Psoas muscle (tissue), 7 donors: ENCODE measurements at regions not wholly inside any gene's neighbourhood (a gene's known extent, or its start where the extent isn't known, plus 50 kb on each side); places are given as distances from the start of the nearest gene placed in this dataset.

Source experiments
- ATAC-seq, 4 donors: fragments of 200-7000 bp; cut with Tn5 transposase; one replicate each; pipeline ENCODE4 v1.9.1; 2020; ENCODE audit warnings: moderate library complexity in 3 of 4, mild to moderate bottlenecking in 2 of 4
- DNase-seq, 2 donors: peaks; one replicate each; pipeline ENCODE4 v3.0.0-alpha.2; 2020
- H3K27ac ChIP-seq: fragments of 200-600 bp; one replicate; pipeline ENCODE4 v1.8.0; 2022
- H3K27me3 ChIP-seq, 3 donors: fragments of 200-600 bp in 1 of 3; one replicate each; pipeline versions ENCODE4 v1.6.1 to v1.8.0; 2013 to 2022; ENCODE audit warnings: low read length in 2 of 3, mild to moderate bottlenecking in 2 of 3, moderate library complexity in 1 of 3; ENCODE audit not compliant: insufficient read depth in 3 of 3
- H3K36me3 ChIP-seq, 2 donors: fragments of 200-600 bp in 1 of 2; one replicate each; pipeline versions ENCODE4 v1.6.1 to v1.8.0; 2013 to 2022; ENCODE audit warnings: low read depth in 1 of 2, mild to moderate bottlenecking in 1 of 2, moderate library complexity in 1 of 2; ENCODE audit not compliant: insufficient read depth in 1 of 2
- H3K4me1 ChIP-seq: fragments of 200-600 bp; one replicate; pipeline ENCODE4 v1.8.0; 2022
- H3K4me3 ChIP-seq: fragments of 200-600 bp; one replicate; pipeline ENCODE4 v1.8.0; 2022; ENCODE audit warnings: mild to moderate bottlenecking
- H3K9me3 ChIP-seq: fragments of 200-600 bp; one replicate; pipeline ENCODE4 v1.8.0; 2022
- WGBS, 3 donors: extraction: QIAGEN DNeasy Blood & Tissue Kit; methylation state at CpG; one replicate each; pipeline versions ENCODE4 v1.1.6 to v1.1.7; 2013; 5-methylcytosine and 5-hydroxymethylcytosine counted together
- intact Hi-C, 2 donors: fragments of 100-400 bp; cut with DNase I; formaldehyde crosslinking; loops; one replicate each; pipeline versions ENCODE4 v1.11.0 to v1.14.2; 2022
- TF ChIP-seq, protein P1 (sequence below): fragments of 200-600 bp; IDR thresholded peaks from one replicate; pipeline ENCODE4 v1.8.0; 2022; ENCODE audit warnings: antibody characterized with exemption
- donor health status: healthy with polysubstance abuse.
- donor health status: DM: no; HTN: no; CAD: no; lungs with moderate emphysema.
- donor health status: Bipolar disorder and iron deficiency.
- donor health status: healthy.
- donor health status: DM: yes; HTN: yes; CAD: no.
- donor health status: DM: no; HTN: no; CAD: no.
- donor health status: DM: yes; HTN: yes; CAD: no.

DNA sequence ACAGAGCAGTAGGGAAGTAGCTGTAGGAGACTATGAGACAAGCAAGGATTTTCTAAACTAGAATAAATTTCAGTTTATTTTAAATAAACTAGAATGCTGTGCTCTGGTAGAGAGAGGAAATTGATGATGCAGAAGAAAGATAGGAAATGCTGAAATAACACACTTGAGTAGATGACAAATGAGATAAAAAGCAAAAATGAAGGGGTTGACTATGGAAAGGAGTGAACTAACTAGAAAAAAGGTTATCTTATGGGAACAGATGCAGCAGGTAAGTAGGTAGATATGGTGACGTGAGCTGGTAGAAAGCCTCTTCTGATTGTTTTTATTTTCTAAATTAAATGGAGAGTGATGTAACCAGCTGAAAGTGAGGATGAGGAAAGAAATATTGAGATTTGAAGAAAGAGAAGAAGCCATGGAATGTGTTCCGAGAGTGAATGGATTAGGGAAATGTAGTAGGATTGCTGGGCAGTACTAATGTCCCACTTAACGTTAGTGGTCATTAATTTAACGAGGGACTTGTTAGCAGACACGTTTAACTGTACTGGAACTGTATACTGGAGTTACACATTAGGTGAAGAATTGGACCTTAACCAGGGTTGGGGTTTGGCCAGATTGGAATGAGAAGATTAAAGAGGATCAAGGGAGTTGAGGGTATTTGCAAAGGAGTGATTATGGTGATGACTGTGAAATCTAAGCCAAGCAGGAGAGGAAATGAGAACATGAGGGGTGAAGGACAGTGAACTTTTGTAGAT is 196.5 kb downstream of the TANC2 start:
- no peak overlapping the region for H3K27ac ChIP-seq
- H3K9me3 ChIP-seq: no peaks in the 10 kb centered on the region
- no peak overlapping the region for H3K4me3 ChIP-seq
- H3K4me1 ChIP-seq: no peaks in the 10 kb centered on the region
- WGBS, 3 donors: 66 to 73% (median 68%) methylated on average over 5 of the region's 5 CpGs
- TF ChIP-seq, protein P1, sequence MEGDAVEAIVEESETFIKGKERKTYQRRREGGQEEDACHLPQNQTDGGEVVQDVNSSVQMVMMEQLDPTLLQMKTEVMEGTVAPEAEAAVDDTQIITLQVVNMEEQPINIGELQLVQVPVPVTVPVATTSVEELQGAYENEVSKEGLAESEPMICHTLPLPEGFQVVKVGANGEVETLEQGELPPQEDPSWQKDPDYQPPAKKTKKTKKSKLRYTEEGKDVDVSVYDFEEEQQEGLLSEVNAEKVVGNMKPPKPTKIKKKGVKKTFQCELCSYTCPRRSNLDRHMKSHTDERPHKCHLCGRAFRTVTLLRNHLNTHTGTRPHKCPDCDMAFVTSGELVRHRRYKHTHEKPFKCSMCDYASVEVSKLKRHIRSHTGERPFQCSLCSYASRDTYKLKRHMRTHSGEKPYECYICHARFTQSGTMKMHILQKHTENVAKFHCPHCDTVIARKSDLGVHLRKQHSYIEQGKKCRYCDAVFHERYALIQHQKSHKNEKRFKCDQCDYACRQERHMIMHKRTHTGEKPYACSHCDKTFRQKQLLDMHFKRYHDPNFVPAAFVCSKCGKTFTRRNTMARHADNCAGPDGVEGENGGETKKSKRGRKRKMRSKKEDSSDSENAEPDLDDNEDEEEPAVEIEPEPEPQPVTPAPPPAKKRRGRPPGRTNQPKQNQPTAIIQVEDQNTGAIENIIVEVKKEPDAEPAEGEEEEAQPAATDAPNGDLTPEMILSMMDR: no peak
- intact Hi-C loops: no loop called here
- ATAC-seq (no peak), DNase-seq (no peak)
- no peaks in the 10 kb centered on the region for H3K36me3 ChIP-seq
- H3K27me3 ChIP-seq: no peaks in the 10 kb centered on the region

- H3K9me3 ChIP-seq: no peaks in the 10 kb centered on the region
- no peaks in the 10 kb centered on the region for H3K36me3 ChIP-seq
- WGBS, 3 donors: 65 to 81% (median 76%) methylated on average over 1 of the region's 1 CpG
- H3K4me3 ChIP-seq: no peak overlapping the region
- DNase-seq (no peak), ATAC-seq (no peak)
- TF ChIP-seq, protein P1: no peak
- no peaks in the 10 kb centered on the region for H3K4me1 ChIP-seq
- H3K27me3 ChIP-seq: no peaks in the 10 kb centered on the region
- H3K27ac ChIP-seq: no peak overlapping the region
- intact Hi-C loops: no loop called here
Observed at GRCh38 chr17:63163158-63163520, 197.1 kb downstream of the TANC2 start.

GRCh38 chr17:63165400-63165799 is 199.4 kb downstream of the TANC2 start:
- Histone ChIP-seq H3K4me3 (no peak overlapping the region), H3K36me3 (no peaks in the 10 kb centered on the region), H3K27ac (no peak overlapping the region), H3K4me1 (no peaks in the 10 kb centered on the region), H3K27me3 (no peaks in the 10 kb centered on the region), H3K9me3 (no peaks in the 10 kb centered on the region)
- ATAC-seq (no peak), DNase-seq (no peak)
- TF ChIP-seq, protein P1: no peak
- intact Hi-C loops: no loop called here
- 43 to 72% (median 44%) methylated on average over 2 of the region's 2 CpGs for WGBS, 3 donors

DNA sequence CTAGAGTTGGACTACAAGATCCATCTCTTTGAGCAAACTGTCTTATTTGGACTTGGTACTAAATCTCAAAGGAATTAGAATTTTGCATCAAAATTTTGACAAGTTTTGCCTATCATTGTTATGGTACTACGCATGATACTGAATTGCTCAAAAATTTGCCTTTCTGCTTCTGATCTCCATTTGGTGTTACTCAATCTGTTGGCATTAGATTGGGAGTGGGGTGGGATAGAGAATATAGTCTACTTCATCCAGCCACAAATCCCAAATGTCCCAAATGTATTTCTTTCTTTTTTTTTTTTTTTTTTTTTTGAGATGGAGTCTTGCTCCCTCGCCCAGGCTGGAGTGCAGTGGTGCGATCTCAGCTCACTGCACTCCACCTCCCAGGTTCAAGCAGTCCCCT is 204.8 kb downstream of the TANC2 start:
- DNase-seq: no peak
- TF ChIP-seq, protein P1: no peak
- intact Hi-C loops: no loop called here
- ATAC-seq: no peak
- Histone ChIP-seq H3K9me3 (peaks cover 3% of the 10 kb centered on the region), H3K27ac (no peak overlapping the region), H3K36me3 (no peaks in the 10 kb centered on the region), H3K4me1 (no peaks in the 10 kb centered on the region), H3K4me3 (no peak overlapping the region), H3K27me3 (no peaks in the 10 kb centered on the region)
- 92 to 96% (median 94%) methylated on average over 3 of the region's 3 CpGs for WGBS, 3 donors
